ENCODE measurements at regions not wholly inside any gene's neighbourhood (a gene's known extent, or its start where the extent isn't known, plus 50 kb on each side); places are given as distances from the start of the nearest gene placed in this dataset.

DNA sequence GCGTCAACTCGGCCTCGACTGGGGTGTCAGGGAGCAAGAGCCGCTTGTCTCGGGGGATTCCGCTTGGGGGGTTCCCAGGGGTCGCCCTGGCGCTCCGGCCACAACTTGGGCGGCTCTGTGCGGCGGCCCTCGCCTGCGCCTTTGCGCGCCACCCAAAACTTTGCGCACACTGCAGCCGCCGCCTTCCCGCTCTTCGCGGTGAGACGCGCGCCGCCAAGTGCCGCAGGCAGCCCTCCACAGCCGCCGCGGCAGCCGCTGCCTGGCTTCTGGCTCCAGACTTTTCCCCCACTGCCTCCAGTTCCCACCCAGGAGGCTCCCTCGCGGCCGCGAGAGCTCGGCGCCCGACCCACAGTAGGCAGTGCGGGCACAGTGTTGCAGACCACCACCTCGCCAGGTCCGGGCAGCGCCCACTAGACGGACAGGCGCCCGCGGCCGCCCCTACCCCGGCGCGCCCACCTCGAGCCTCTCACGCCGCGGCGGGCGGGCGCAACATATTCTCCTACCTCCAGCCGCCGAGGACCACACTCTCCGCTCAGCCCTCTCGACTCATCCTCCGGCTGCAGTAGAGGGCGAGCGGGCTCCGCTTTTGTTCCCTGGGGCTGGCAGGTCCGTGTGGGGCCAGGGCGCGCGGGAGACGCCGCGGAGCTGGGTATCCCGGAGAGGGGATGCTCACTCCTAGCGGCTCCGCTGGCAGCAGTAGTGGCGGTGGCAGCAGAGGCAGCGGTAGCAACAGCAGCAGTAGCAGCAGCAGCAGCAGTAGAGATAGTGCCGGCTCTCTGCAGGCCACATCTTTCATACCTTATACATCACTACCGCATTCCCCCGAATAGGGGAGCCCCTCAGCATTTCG is 296.6 kb downstream of the OMA1 start:
- Histone ChIP-seq H3K4me1 (peaks cover 18% of the 10 kb centered on the region in 2 donors), H3K4me3 (peak overlapping the region; percentile 19 to 49 (median 34)), H3K27me3 (peaks cover 23 to 37% (median 27%) of the 10 kb centered on the region in 3 donors), H3K9me3 (no peaks in the 10 kb centered on the region), H3K36me3 (no peaks in the 10 kb centered on the region), H3K27ac (no peak overlapping the region)
- DNase-seq (no peak), ATAC-seq (no peak)
- TF ChIP-seq, protein P1, sequence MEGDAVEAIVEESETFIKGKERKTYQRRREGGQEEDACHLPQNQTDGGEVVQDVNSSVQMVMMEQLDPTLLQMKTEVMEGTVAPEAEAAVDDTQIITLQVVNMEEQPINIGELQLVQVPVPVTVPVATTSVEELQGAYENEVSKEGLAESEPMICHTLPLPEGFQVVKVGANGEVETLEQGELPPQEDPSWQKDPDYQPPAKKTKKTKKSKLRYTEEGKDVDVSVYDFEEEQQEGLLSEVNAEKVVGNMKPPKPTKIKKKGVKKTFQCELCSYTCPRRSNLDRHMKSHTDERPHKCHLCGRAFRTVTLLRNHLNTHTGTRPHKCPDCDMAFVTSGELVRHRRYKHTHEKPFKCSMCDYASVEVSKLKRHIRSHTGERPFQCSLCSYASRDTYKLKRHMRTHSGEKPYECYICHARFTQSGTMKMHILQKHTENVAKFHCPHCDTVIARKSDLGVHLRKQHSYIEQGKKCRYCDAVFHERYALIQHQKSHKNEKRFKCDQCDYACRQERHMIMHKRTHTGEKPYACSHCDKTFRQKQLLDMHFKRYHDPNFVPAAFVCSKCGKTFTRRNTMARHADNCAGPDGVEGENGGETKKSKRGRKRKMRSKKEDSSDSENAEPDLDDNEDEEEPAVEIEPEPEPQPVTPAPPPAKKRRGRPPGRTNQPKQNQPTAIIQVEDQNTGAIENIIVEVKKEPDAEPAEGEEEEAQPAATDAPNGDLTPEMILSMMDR (IDR thresholded peaks at IDR 0.05 in 4 of 5, conservative IDR thresholded peaks at IDR 0.05 in 1 of 5): no peak
- TF ChIP-seq POLR2A (IDR thresholded peaks at IDR 0.05): no peak
- in situ Hi-C loops (cut with MboI; ENCODE audit: low sequenced_read_pairs in 4 of 4) (no loop called here), intact Hi-C loops (cut with DNase I; ENCODE audit: low total_unique reads) (no loop called here)

DNA sequence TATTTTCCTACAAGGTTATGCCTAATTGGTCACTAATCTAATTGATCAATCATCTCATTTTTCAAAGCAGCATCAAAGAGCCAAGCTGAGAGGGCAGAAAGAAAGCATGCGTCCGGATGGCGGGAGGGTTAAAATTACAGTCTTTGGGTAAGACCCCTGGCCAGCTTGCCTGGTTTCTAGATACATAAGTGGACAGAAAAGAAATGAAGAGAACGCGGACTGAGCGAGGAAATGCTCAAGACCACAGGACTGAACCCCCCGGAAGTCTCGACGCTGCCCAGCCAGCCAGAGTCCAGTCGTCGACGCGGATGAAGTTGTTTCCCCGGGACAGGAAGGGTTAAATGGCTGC is 297.2 kb downstream of the OMA1 start:
- no peaks in the 10 kb centered on the region for H3K9me3 ChIP-seq
- intact Hi-C loops (cut with DNase I; ENCODE audit: low total_unique reads): no loop called here
- peaks cover 18% of the 10 kb centered on the region in 2 donors for H3K4me1 ChIP-seq
- in situ Hi-C loops (cut with MboI; ENCODE audit: low sequenced_read_pairs in 4 of 4): no loop called here
- H3K27me3 ChIP-seq: peaks cover 23 to 37% (median 27%) of the 10 kb centered on the region in 3 donors
- no peak for ATAC-seq
- H3K4me3 ChIP-seq: peak overlapping the region; percentile 19 to 49 (median 34)
- H3K36me3 ChIP-seq: no peaks in the 10 kb centered on the region
- H3K27ac ChIP-seq: no peak overlapping the region
- DNase-seq: no peak
- TF ChIP-seq POLR2A (IDR thresholded peaks at IDR 0.05): no peak
- TF ChIP-seq, protein P1 (IDR thresholded peaks at IDR 0.05 in 4 of 5, conservative IDR thresholded peaks at IDR 0.05 in 1 of 5): no peak

DNA sequence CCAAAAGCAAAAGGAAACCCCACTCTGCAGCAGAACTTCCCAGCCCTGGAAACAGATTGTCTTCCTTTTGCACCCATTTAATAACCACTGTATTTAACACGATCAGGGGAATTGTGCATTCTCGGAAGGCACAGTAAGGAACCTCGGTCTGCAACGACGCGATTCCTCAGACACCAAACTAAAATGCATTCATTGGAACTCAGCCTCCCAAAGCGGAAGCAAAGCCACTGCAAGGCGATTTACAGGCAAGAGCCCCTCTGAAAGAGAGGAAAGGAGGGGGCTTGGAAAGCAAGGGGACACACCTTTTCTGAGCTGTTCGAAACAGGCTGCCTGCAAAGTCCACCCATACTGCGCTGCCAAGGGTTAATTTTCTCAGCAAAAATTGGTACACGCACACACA is 297.7 kb downstream of the OMA1 start:
- ATAC-seq: no peak
- intact Hi-C loops (cut with DNase I; ENCODE audit: low total_unique reads) (no loop called here), in situ Hi-C loops (cut with MboI; ENCODE audit: low sequenced_read_pairs in 4 of 4) (no loop called here)
- no peak for DNase-seq
- peaks cover 18% of the 10 kb centered on the region in 2 donors for H3K4me1 ChIP-seq
- H3K27ac ChIP-seq: no peak overlapping the region
- TF ChIP-seq, protein P1 (IDR thresholded peaks at IDR 0.05 in 4 of 5, conservative IDR thresholded peaks at IDR 0.05 in 1 of 5): no peak
- TF ChIP-seq POLR2A (IDR thresholded peaks at IDR 0.05): no peak
- peaks cover 23 to 37% (median 27%) of the 10 kb centered on the region in 3 donors for H3K27me3 ChIP-seq
- H3K36me3 ChIP-seq: no peaks in the 10 kb centered on the region
- peak overlapping the region in 1 of 4 donors; percentile 49 for H3K4me3 ChIP-seq
- H3K9me3 ChIP-seq: no peaks in the 10 kb centered on the region

DNA sequence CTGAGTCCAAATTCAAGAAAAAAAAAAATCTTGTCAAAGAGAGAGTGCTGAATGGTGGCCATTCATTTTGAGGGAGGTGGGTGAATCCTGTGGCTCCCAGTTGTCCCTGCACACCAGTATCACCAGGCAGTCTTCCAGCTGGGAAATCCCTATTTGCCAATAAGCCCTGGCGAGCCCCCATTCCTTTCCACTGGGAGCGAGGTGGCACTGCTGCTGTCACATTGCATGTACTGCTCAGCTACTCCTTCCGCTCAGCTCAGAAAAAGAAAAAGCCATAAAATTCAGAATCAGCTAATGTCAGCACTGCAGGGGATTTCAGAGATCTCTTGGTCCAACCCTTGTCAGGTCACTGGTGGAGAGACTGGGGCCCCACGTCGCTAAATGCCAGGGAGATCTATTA is 298.5 kb downstream of the OMA1 start:
- intact Hi-C loops (cut with DNase I; ENCODE audit: low total_unique reads) (no loop called here), in situ Hi-C loops (cut with MboI; ENCODE audit: low sequenced_read_pairs in 4 of 4) (no loop called here)
- peaks cover 18% of the 10 kb centered on the region in 2 donors for H3K4me1 ChIP-seq
- no peaks in the 10 kb centered on the region for H3K9me3 ChIP-seq
- H3K4me3 ChIP-seq: no peak overlapping the region
- ATAC-seq (no peak), DNase-seq (no peak)
- H3K36me3 ChIP-seq: no peaks in the 10 kb centered on the region
- H3K27ac ChIP-seq: no peak overlapping the region
- peaks cover 23 to 37% (median 27%) of the 10 kb centered on the region in 3 donors for H3K27me3 ChIP-seq
- TF ChIP-seq, protein P1 (IDR thresholded peaks at IDR 0.05 in 4 of 5, conservative IDR thresholded peaks at IDR 0.05 in 1 of 5): no peak
- TF ChIP-seq POLR2A (IDR thresholded peaks at IDR 0.05): no peak
